HG02870 (cell line): ENCODE measurements at regions not wholly inside any gene's neighbourhood (a gene's known extent, or its start where the extent isn't known, plus 50 kb on each side); places are given as distances from the start of the nearest gene placed in this dataset.
A peak's percentile ranks its signal among the peaks of the same experiment; 100 is the strongest.
"Not testable (repeated sequence)": the region's sequence is repeated elsewhere in the genome, so short reads cannot be mapped to it uniquely, and the experiment has no call there.

ENCODE experiments used
- ATAC-seq: cut with Tn5 transposase; IDR thresholded peaks from one replicate; pipeline ENCODE4 v1.9.1; 2021; ENCODE audit warnings: mild to moderate bottlenecking, moderate library complexity; ENCODE audit not compliant: unreplicated experiment

DNA sequence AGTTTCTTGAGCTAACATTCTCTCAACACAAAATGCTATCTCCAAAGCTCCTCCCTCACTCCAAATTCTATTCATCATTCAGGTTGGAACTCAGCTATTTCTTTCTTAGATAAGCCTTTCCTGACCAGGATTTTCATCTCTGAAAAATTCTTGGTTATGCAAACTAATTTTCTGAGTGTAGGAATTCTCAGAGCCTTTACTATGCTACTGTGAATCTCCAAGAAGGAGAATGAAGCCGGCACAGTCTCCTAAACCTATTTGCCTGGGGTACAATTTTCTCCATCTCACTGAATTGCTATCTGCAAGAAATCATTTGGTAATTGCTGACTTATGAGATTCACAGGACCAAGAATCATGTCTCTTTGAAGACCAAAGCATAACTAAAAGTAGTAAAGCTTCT, 325.9 kb upstream of the ESRRG start:
- no peak for ATAC-seq

DNA sequence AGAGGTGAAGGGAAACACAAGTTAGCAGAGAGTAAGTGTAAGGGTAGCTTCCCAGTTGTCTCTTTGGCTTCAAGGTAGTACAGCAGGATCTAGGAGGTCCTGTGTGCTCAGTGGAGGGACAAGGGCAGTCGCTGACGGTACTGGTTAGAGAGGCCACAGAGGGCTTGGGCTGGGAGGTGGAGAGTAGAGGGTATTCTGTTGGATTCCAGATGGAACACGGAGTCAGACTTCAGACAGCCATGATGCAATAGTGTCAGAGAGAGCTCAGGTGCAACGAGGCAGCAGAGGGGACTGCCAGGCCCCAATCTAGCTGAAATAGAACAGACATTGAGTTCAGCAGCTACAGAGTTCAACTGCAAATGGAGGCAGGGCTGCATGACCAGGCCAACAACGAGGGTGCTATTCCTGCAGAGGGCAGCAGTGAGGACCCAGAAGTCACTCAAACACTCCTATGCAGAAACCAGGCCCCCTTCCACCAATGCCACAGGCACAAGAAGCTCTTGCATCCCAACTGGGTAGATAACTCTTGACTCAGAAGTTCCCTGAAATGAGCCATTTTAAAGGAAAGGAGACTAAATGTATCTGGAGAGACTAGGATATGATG, 325.0 kb upstream of the ESRRG start:
- ATAC-seq, result no peak

DNA sequence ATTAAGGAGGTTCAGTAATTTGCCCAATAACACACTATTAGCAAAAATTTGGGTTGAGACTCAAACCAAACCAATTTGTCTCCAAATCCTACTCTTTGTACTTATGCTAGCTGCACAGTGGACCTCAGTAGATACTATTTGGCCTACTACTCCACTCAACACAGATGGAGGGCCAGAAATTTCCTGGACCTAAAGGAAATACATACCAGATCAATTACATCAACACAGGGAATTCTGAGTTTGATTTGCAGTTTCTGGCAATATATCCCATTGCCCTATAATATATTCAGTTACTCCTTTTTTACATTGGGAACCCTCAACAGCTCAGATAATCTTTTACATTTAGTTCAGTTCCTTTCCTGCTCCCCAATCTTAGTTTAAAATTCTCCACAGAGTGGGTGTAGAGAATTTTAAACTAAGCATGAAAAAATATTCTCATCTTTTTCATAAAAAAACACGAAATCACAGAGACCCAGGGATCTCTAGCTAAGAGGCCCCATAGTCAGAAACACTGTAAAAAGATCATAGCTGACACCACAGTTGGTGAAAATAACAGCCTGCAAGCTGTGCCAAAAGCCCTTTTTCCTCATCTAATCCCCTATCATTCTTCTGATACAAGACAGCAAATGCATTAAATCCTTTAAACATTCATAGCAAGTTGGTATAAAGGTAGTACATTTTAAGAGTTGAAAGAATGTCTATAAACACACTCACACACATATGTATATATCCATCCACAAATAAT, 317.7 kb upstream of the ESRRG start:
- ATAC-seq, result no peak

DNA sequence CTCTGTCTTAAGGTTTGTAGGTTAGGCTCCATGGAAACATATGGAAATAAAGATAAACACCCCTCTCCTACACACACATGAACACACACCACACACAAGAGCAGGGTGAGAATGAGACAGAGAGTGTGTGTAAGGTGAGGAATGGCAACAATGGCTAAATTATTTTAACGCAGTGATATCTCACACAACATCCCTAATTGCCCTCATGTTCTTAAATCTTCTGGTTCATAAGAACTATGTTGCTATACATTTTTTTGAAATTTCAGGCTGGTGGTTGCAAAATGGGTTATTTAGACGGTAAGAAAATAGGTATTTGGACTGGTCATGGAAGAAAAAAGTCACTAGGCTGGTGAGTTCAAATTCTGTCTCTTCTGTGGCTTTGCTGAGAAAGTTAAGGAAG, 316.7 kb upstream of the ESRRG start:
- no peak for ATAC-seq

DNA sequence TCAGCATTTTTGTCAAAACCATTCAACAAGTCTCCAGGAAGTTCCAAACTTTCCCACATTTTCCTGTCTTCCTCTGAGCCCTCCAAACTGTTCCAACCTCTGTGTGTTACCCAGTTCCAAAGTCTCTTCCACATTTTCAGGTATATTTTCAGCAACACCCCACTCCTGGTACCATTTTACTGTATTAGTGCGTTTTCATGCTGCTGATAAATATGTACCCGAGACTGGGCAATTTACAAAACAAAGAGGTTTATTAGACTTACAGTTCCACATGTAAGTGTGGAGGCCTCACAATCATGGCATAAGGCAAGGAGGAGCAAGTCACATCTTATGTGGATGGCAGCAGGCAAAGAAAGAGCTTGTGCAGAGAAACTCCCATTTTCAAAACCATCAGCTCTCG, 315.9 kb upstream of the ESRRG start:
- ATAC-seq, result not testable (repeated sequence)

DNA sequence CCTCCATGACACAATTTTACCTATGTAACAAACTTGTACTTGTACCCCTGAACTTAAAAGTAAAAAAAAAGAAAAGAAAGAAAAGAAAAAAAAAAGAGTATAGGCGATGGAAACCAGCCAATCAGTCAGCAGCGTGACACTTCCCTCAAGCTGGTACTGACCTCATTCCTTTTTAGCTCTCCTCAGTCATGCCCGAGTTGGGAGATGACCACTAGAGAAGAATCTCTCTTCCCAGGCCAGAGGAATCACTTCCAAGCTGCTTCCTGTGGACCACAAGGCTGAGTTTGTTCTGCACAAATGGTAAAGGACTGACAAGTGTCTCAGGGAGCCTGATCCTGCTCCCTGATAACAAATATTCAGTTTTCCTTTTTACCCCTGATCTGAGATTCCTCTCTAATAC, 313.5 kb upstream of the ESRRG start:
- ATAC-seq, result no peak

DNA sequence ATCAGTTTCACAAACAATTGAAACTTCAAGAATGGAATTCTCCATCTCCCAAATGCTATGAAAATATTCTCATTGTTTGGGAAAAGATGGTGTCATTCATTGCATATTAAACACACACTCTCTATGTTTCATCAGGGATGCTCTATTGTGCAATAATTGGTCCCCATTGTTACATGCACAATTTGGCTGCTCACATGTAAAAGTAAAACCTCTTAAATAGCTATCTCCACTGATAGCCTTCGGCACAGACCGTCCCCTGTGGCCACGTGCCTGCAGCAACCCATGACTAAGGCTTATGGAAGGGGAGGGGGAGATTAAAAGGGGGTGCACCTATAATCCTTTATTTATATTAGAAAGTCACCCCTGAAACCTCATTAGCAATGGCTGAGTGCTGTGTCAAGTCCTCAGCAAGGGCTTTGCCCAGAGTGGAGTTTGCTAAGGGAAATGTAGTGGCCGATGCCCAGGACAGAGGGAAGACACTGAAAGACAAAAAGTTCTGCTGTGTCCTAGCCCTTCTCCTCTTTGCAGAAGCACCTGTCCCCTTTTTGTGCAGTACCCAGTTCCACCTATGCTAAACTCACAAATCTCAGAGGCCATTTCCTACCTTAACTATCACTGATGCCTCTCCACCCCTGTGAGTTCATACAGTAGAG, 309.6 kb upstream of the ESRRG start:
- no peak for ATAC-seq

DNA sequence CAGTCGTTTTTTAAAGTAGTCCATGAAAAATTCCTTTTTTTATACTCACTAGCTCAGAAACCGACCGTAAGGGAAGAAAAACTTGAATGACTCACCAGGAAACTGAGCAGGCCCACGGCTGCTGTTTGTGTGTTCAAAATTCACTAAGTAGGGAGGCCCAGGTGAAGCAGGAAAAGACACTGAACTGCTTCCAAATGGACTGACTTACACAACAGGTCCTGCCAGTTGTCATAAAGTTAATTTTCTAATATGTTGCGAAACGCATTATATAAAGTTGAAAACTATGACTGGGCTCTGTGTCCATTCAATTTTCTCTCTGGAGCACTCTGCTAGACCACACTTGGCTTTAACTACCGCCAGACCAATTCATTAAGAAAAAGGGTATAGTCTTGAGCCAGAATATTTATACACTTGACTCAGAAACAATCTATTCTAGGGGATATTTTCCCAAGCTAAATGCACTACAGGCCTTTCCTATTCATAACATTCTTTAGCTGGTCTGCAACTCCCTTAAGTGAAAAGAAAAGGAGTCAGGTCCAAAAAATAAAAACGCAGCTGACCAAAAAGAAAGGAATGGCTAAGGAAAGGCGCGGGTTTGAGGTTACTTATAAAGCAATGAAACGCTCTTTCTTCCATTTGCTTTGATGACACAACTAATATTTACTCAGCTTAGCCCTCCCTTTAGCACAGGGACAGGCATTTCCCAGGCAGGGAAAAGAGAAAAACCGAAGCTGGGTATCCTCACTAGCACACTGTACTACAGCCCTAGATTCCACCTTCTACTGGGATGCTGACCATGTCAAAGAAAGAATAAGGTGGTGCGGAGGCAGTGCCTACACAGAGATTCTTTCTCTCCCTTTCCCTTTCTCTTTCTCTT, 306.3 kb upstream of the ESRRG start:
- ATAC-seq, result no peak

DNA sequence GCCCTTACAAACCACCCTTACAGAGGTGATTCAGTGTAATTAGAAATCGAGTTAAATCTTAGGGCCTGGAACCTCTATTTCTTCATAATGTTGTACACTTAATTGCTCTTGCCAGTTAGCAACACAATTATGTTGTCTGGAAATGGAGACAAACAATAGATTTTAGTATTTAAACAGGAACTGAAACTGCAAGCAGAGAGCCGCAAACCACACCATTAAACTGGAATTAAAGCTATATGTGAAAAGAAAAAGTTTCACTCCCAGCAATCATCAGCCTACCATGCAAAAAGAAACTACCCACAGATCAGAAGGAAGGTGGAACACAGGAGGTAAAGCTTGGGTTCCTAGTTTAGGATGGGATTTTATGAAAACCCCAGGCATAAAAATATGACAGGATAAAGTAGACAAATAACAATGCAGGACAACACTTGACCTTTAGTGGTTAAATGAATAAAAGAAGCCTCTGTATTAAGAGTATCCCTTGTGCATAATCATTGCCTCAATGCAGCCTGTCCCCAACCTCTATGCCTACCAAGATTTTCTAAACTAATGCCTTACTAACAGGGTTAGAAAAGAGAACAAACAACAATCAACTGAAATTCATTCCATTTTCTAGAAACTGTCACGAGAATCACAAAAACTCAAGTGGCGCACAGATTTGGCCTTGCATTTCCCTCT, 304.3 kb upstream of the ESRRG start:
- ATAC-seq, result peak; percentile 93

DNA sequence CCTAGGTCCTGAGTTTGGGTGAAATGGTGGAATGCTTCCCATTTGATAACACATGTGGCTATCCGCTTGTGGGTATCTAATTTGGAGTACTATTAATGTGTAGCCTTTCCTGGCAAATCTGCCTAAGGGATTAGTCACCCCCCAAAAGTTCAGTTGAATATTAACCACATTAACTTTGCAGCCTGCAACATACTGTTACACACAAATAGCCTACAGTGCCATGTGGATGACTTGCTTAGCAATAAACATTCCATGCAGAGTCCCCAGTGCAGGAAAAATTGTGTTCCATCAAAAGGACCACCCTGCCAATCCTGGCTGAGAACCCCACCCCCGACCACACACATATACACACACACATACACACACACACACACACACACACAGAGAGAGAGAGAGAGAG, 303.3 kb upstream of the ESRRG start:
- ATAC-seq, result no peak

DNA sequence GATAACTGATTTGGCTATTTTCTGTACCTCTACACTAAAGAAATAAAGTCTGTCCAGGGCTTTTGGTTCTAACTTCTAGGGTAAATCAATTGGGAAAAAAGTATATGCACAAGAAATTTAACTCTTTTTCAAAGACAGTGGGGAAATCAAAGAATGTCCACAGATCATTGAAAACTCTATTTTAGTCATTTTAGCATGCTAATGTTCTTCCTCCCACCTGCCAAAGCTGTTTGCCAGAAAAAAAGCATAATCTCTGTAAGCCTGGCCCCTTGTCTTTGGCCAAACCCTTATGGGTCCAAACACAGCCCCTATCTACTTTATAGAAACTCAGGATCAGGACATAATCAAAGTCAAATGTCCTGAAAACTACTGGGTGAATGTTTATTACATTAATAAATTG, 302.2 kb upstream of the ESRRG start:
- no peak for ATAC-seq

DNA sequence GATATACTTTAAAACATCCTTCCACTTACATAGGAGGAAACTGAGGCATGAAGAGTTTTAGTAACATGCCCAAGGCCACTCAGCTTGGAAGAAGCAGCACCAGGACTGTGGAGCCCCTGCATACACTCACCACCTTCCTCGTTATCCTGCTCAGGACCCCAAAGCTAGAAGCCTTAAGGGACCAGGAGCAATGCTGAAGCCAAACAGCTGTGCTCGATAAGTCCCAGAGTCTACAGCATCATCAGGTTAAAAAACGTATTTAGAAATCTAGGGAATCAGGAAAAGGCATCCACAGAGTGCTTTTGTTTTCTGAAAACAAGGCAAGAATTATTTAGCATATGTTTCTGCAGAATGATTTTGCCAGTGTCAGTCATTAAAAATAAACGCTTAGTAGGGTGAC, 301.7 kb upstream of the ESRRG start:
- no peak for ATAC-seq

DNA sequence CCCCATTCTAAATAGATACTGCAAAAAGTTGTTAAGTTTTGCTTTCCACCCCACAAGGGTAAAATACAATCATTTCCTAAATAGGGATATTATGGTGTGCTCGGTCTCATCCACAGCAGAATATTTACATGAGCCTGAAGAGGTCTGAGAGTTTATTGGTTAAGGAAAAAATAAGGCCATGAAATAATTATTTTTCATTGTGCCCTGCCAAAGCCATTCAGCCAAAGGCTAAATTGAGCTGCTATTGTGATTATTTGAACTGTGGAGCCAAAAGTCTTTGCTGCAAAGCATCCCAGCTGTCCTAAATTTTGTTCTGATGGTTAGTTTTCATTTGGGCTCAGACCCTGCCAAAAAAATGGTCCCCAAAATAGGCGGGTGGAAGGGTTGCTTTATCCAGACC, 298.7 kb upstream of the ESRRG start:
- ATAC-seq, result no peak

DNA sequence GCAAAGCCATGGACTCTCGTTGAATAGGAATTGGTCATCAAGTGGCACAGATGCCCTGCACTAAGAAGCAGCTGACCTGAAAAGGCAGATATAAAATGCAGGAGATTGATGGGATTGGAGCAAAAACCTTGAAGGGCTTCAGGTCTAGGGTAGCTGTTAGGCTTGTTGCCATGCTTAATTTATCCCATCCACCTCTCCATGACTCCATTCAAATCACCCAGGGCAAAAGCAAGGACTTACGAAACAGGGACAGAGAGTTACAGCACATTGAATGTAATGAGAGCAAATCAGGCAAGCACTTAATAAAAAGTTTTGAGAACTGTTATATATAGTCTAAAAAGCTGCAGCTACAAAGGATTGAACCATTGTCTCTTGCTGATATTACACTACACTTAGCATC, 298.2 kb upstream of the ESRRG start:
- ATAC-seq, result no peak

DNA sequence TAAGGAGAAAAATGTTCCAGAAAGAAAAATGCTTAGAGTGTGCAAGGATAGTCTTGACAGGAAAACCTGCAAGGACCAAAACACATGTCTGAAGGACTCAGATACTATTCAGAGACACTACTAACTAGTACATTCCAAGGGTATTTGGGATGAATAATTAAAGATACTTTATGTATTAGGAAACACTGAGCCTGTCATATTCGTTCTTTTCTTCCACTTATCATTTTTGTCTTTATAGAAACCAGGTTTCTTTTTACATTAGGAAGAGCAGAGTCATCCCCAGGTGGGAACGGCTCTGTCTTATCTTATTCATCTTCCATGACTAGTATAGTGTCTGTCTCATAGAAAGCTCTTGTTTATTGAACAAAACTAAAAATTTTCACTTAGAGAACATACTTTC, 296.2 kb upstream of the ESRRG start:
- no peak for ATAC-seq

DNA sequence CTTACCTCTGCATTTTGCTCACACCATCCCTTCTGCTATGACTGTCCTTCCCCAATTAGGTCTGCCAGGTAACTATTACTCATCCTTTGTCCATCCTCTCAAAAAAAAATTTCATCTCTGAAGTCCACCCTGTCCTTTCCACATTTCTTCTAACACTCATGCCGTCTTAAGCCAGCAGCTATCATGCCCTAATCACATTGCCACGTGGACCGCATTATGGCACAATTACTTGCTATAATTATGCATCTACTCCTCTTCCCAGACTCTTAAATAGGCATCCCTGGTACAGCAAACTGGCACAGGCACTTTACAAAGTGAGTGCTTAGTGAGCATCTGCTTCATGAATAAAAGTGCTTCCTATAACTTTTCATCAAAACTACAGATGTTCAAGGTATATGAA, 295.4 kb upstream of the ESRRG start:
- no peak for ATAC-seq

DNA sequence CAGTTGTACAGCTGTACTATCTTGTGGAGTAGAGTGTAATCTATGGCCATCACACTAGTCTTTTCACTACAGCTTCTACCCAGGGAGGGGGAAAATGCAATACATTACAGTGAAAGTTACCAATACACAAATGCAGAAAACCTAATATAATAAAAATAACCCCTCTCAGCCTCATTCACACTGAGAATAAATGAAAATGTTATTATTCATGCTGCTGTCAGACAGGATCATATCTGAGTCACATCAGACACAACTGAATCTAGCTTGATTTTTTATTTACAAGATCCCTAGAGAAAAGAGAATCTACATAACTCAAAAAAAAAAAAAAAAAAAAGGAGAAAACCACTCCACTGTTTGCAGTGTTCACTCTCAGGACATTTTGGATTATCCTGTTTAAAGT, 293.9 kb upstream of the ESRRG start:
- no peak for ATAC-seq

DNA sequence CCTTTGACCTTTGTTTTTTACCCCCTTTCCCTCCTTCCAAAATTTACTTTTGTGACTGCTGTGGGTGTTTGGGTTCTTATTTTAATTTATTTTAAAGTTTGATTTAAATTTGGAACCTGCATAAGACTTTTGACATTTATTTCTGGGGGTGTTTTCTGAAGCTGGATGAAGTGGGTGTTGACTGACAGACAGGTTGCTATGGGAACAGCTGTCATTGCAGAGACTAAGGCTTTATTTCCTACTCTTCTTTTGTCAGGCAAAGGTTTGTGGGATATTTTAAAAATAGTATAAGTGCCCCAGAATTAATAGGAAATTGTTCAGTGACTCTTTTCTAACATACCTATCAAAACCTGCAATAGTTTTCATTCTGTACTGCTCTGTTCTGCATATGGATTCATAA, 290.8 kb upstream of the ESRRG start:
- no peak for ATAC-seq

DNA sequence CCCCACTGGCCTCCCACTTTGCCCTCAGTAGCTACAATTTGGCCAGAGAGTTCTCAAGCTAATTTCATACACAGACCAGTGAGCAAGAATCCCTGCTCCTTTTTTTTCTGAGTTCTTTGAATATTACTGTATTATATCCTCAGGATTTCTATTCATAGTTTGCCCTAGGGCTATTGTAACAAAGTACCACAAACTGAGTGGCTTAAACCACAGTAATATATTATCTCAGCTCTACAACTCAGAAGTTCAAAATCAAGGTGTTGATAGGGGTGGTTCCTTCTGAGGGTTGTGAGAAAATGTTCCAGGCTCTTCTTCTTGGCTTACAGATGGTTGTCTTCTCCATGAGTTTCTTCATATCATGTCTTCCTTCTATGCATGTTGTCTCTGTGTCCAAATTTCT, 289.4 kb upstream of the ESRRG start:
- ATAC-seq, result no peak

DNA sequence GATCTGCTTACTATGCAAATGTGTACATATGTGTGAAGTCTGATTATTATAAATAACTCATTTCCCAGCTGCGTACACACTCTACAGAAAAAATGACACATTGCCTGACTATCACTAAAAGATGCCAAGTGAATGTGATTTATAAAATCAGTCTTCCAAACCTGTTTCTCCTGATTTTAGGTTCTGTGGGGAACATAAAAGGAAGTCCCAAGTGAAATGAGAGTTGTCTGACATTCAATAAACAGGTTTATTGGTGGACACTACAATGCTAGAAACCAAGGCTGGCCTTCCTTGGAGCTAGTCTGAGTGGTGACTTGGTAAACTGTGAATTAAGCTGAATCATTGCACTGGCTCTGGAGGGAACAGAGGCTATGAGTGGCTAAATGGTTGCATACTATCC, 287.9 kb upstream of the ESRRG start:
- ATAC-seq, result no peak

DNA sequence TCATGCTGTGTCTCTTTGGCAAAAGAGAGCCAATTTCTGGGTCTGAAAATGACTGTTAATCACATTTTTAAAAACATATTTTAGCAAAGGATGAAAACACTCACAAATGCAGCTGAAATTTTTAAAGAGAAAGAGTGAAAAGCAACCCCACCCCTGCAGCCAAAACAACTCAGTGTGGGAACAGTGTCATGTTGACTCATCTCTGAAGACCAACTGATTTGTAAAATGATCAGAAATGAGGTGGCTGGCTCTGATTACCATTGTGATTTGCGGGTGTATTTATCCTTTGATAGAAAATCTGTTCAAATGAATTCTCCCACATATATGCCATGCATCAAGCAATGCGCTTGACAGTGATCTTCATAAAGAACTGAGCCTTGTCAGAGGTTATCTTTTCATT, 287.0 kb upstream of the ESRRG start:
- no peak for ATAC-seq
